ENCODE measurements at regions not wholly inside any gene's neighbourhood (a gene's known extent, or its start where the extent isn't known, plus 50 kb on each side); places are given as distances from the start of the nearest gene placed in this dataset.

GRCh38 chr6:67594366-67594765 is 1040.7 kb upstream of the ADGRB3 start:
- TF ChIP-seq CTCF (IDR thresholded peaks at IDR 0.05): no peak
- no peak for TF ChIP-seq POLR2A (IDR thresholded peaks at IDR 0.05)
